Peyer's patch (tissue), 4 donors: ENCODE measurements at regions not wholly inside any gene's neighbourhood (a gene's known extent, or its start where the extent isn't known, plus 50 kb on each side); places are given as distances from the start of the nearest gene placed in this dataset.

Experiments
- DNase-seq, 3 donors: peaks; one replicate each; pipeline ENCODE4 v3.0.0-alpha.2; 2017 to 2019
- H3K27ac ChIP-seq, 4 donors: fragments of 200-600 bp; sonication (generic); one replicate each; pipeline ENCODE4 v1.5.1; 2016 to 2019
- H3K27me3 ChIP-seq, 2 donors: fragments of 200-600 bp; sonication (generic); one replicate each; pipeline ENCODE4 v1.5.1; 2019
- H3K36me3 ChIP-seq, 3 donors: fragments of 200-600 bp; sonication (generic); one replicate each; pipeline ENCODE4 v1.5.1; 2016 to 2019
- H3K4me1 ChIP-seq, 4 donors: fragments of 200-600 bp; sonication (generic); one replicate each; pipeline ENCODE4 v1.5.1; 2016 to 2019
- H3K4me3 ChIP-seq, 4 donors: fragments of 200-600 bp; sonication (generic); 1 replicate in 3 of 4; 2 replicates in 1 of 4; pipeline ENCODE4 v1.5.1; 2016 to 2019; ENCODE audit warnings: mild to moderate bottlenecking in 1 of 4
- H3K9me3 ChIP-seq, 4 donors: fragments of 200-600 bp; sonication (generic); one replicate each; pipeline ENCODE4 v1.5.1; 2016 to 2019; ENCODE audit warnings: mild to moderate bottlenecking in 1 of 4
- CTCF ChIP-seq, 6 experiments: fragments of 450-650 bp in 4 of 6; fragments of 200-600 bp in 2 of 6; sonication (generic) in 1 of 6; IDR thresholded peaks; one replicate each; pipeline ENCODE4 v1.5.1; 2017 to 2019; ENCODE audit warnings: antibody characterized with exemption in 6 of 6, mild to moderate bottlenecking in 3 of 6, moderate library complexity in 1 of 6
- POLR2A ChIP-seq, 2 donors: fragments of 450-650 bp; IDR thresholded peaks; one replicate each; pipeline ENCODE4 v1.5.1; 2017; ENCODE audit warnings: antibody characterized with exemption in 2 of 2, mild to moderate bottlenecking in 2 of 2, moderate library complexity in 2 of 2

DNA sequence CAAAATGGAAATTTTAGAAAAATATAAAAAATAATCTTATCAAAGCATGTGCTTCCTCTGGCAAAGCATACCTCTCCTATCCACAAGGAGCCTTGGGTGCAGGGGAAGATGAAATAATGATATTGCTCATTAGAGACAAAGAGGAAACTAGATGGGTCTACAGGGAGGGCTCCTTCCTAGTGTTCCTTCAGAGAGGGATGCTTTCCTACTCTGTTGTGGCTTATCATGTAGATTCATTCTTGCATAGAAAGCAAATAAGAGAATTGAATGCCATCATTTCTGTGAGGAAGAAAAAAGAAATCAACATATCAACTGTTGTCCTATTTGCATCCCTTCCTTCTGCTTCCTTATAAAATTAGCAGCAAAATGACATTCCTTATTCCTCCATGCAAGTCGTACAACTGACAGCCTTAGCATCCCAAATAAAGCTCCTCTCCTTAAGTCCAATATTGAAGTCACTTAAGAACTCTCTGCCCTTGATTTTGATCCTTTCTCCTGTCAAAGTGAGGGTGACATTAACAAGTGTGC is 543.9 kb upstream of the PLXNA2 start:
- TF ChIP-seq CTCF (IDR thresholded peaks at IDR 0.05) (no peak), POLR2A (IDR thresholded peaks at IDR 0.05) (no peak)
- Histone ChIP-seq H3K27me3 (no peaks in the 10 kb centered on the region), H3K4me3 (no peak overlapping the region), H3K36me3 (no peaks in the 10 kb centered on the region), H3K9me3 (no peaks in the 10 kb centered on the region), H3K4me1 (no peaks in the 10 kb centered on the region), H3K27ac (no peak overlapping the region)
- DNase-seq = no peak

DNA sequence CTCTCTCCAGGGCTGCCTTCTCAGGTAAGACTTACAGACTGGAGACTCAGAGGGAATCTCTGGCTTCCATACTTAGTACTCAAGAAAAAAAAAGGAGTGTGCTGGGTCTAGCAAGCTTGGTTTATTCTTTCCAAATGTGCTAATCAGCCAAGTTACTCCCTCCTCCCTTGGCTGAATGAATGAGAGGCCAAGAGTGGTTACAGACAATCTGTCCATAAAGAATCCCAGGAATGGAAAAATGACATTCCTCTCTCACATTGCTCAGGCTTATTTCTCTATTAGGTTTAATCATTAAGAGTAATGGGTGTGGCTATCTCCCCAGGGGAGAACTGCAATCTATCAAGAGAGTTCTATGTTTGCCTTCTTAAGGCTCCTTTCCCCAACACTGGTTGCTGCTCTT is 547.3 kb upstream of the PLXNA2 start:
- Histone ChIP-seq H3K9me3 (no peaks in the 10 kb centered on the region), H3K27ac (no peak overlapping the region), H3K4me3 (no peak overlapping the region), H3K4me1 (no peaks in the 10 kb centered on the region), H3K36me3 (no peaks in the 10 kb centered on the region), H3K27me3 (no peaks in the 10 kb centered on the region)
- DNase-seq = no peak
- TF ChIP-seq POLR2A (IDR thresholded peaks at IDR 0.05) (no peak), CTCF (IDR thresholded peaks at IDR 0.05) (no peak)

GRCh38 chr1:208793861-208794345 is 549.7 kb upstream of the PLXNA2 start:
- H3K4me1 ChIP-seq = no peaks in the 10 kb centered on the region
- no peak overlapping the region for H3K27ac ChIP-seq
- H3K4me3 ChIP-seq = no peak overlapping the region
- no peak for TF ChIP-seq POLR2A (IDR thresholded peaks at IDR 0.05)
- no peak for TF ChIP-seq CTCF (IDR thresholded peaks at IDR 0.05)
- DNase-seq = no peak
- no peaks in the 10 kb centered on the region for H3K36me3 ChIP-seq
- no peaks in the 10 kb centered on the region for H3K27me3 ChIP-seq
- H3K9me3 ChIP-seq = no peaks in the 10 kb centered on the region

- H3K27ac ChIP-seq = no peak overlapping the region
- H3K9me3 ChIP-seq = no peaks in the 10 kb centered on the region
- no peak for TF ChIP-seq CTCF (IDR thresholded peaks at IDR 0.05)
- no peak for TF ChIP-seq POLR2A (IDR thresholded peaks at IDR 0.05)
- no peaks in the 10 kb centered on the region for H3K27me3 ChIP-seq
- no peaks in the 10 kb centered on the region for H3K36me3 ChIP-seq
- H3K4me3 ChIP-seq = no peak overlapping the region
- no peak for DNase-seq
- no peaks in the 10 kb centered on the region for H3K4me1 ChIP-seq
Observed at GRCh38 chr1:208799186-208799585, 555.0 kb upstream of the PLXNA2 start.

- Histone ChIP-seq H3K4me3 (no peak overlapping the region), H3K27ac (no peak overlapping the region), H3K4me1 (no peaks in the 10 kb centered on the region), H3K9me3 (no peaks in the 10 kb centered on the region), H3K27me3 (no peaks in the 10 kb centered on the region), H3K36me3 (no peaks in the 10 kb centered on the region)
- no peak for DNase-seq
- TF ChIP-seq POLR2A (IDR thresholded peaks at IDR 0.05) (no peak), CTCF (IDR thresholded peaks at IDR 0.05) (no peak)
Observed at GRCh38 chr1:208803011-208803811, 559.0 kb upstream of the PLXNA2 start.
